CD4-positive, CD25-positive, alpha-beta regulatory T cell (primary cell): ENCODE measurements at regions not wholly inside any gene's neighbourhood (a gene's known extent, or its start where the extent isn't known, plus 50 kb on each side); places are given as distances from the start of the nearest gene placed in this dataset.

ENCODE experiments used
- ATAC-seq, 2 donors: fragments of 150-1000 bp; cut with Tn5 transposase; one replicate each; pipeline ENCODE4 v1.10.0; 2021; ENCODE audit warnings: low read depth in 2 of 2, moderate number of reproducible peaks in 2 of 2, moderate library complexity in 1 of 2
- DNase-seq, 3 donors: peaks; one replicate each; pipeline versions ENCODE4 v3.0.0 to v3.0.0-alpha.2; 2012 to 2022; ENCODE audit warnings: mixed read lengths in 1 of 3
- H3K27ac ChIP-seq: one replicate; pipeline ENCODE4 v1.7.0; 2013; ENCODE audit warnings: mild to moderate bottlenecking, low read length; ENCODE audit not compliant: insufficient read depth, poor library complexity, severe bottlenecking
- H3K27me3 ChIP-seq: one replicate; pipeline ENCODE4 v1.7.0; 2013; ENCODE audit warnings: low read length; ENCODE audit not compliant: control insufficient read depth, insufficient read depth
- H3K36me3 ChIP-seq: one replicate; pipeline ENCODE4 v1.7.0; 2013; ENCODE audit warnings: mild to moderate bottlenecking, low read length, moderate library complexity; ENCODE audit not compliant: control insufficient read depth, insufficient read depth
- H3K4me1 ChIP-seq: 2 replicates; pipeline ENCODE4 v1.7.0; 2013; ENCODE audit warnings: mild to moderate bottlenecking, low read length; ENCODE audit not compliant: insufficient read depth, control insufficient read depth, poor library complexity, severe bottlenecking
- H3K4me3 ChIP-seq: one replicate; pipeline ENCODE4 v1.7.0; 2013; ENCODE audit warnings: low read depth, mild to moderate bottlenecking, low read length, moderate library complexity
- H3K9me3 ChIP-seq, 2 experiments: 1 replicate in 1 of 2; 2 replicates in 1 of 2; pipeline ENCODE4 v1.7.0; 2013; ENCODE audit warnings: low read length in 2 of 2, mild to moderate bottlenecking in 1 of 2, moderate library complexity in 1 of 2; ENCODE audit not compliant: control insufficient read depth in 2 of 2
- H3K27ac Mint-ChIP-seq, 3 donors: one replicate each; pipeline ENCODE4 v1.8.0; 2020 to 2022; ENCODE audit warnings: mild to moderate bottlenecking in 3 of 3, mixed read lengths in 3 of 3, moderate library complexity in 2 of 3
- H3K27me3 Mint-ChIP-seq: one replicate; pipeline ENCODE4 v1.8.0; 2022; ENCODE audit warnings: mild to moderate bottlenecking, mixed read lengths
- H3K36me3 Mint-ChIP-seq: one replicate; pipeline ENCODE4 v1.8.0; 2020; ENCODE audit warnings: mixed read lengths
- H3K4me1 Mint-ChIP-seq, 4 donors: one replicate each; pipeline ENCODE4 v1.8.0; 2020 to 2022; ENCODE audit warnings: mixed read lengths in 4 of 4, mild to moderate bottlenecking in 1 of 4
- H3K4me3 Mint-ChIP-seq, 4 donors: one replicate each; pipeline ENCODE4 v1.8.0; 2020 to 2022; ENCODE audit warnings: mild to moderate bottlenecking in 4 of 4, mixed read lengths in 4 of 4, moderate library complexity in 3 of 4
- H3K9me3 Mint-ChIP-seq, 7 donors: one replicate each; pipeline ENCODE4 v1.8.0; 2020 to 2022; ENCODE audit warnings: mixed read lengths in 7 of 7, mild to moderate bottlenecking in 3 of 7, moderate library complexity in 2 of 7

DNA sequence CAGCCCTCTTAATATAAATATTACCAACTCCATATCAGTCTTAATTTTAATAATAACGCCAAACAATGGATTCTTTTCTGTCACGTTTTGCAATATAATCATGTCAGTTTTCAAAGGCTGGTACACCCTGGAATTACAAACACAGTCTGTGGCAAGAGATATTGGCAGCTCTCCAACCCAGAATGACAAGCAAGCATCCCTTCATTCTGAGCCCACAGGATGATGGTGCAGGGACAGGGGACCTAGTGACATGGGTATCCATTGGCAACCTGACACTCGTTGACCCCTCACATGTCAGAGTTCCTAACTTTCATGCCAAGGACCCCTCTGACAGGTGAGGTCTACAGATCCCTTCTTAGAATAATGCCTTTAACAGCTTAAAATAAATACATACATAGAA is 154.5 kb upstream of the TSC22D2 start:
- Histone ChIP-seq H3K9me3 (no peaks in the 10 kb centered on the region), H3K36me3 (no peaks in the 10 kb centered on the region), H3K4me1 (no peaks in the 10 kb centered on the region), H3K27me3 (peaks cover 1% of the 10 kb centered on the region), H3K4me3 (no peak overlapping the region), H3K27ac (no peak overlapping the region)
- Mint-ChIP-seq H3K27me3 (peaks cover 21% of the 10 kb centered on the region), H3K4me3 (no peak overlapping the region), H3K4me1 (no peaks in the 10 kb centered on the region), H3K27ac (no peak overlapping the region), H3K36me3 (peaks cover 3% of the 10 kb centered on the region), H3K9me3 (peaks cover 0 to 2% (median 0%) of the 10 kb centered on the region in 7 donors)
- ATAC-seq (no peak), DNase-seq (no peak)

DNA sequence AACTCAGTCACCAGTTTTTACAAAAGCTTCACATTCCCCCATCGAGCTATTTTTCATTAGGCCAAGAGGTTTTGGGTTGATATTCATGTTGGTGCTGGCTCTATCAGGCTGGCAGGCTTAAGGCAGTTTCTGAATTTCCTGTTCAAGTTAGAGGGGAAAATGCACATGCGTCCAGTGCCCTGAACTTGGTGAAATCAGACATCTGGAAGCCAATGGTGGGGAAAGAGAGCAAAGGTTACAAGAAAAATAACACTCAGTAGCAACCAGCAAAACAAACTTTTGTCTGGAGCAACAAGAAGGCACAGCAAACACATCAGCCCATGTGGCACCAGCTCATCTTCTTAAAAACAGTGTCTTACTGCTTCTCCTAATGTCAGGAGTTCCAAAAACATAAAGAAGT is 155.6 kb upstream of the TSC22D2 start:
- H3K4me3 Mint-ChIP-seq, result no peak overlapping the region
- Histone ChIP-seq H3K36me3 (no peaks in the 10 kb centered on the region), H3K27me3 (peaks cover 3% of the 10 kb centered on the region), H3K4me3 (no peak overlapping the region), H3K4me1 (no peaks in the 10 kb centered on the region), H3K27ac (no peak overlapping the region), H3K9me3 (no peaks in the 10 kb centered on the region)
- H3K27me3 Mint-ChIP-seq, result peaks cover 21% of the 10 kb centered on the region
- H3K9me3 Mint-ChIP-seq, result peaks cover 0 to 2% (median 0%) of the 10 kb centered on the region in 7 donors
- H3K4me1 Mint-ChIP-seq, result no peaks in the 10 kb centered on the region
- DNase-seq (no peak), ATAC-seq (no peak)
- H3K27ac Mint-ChIP-seq, result no peak overlapping the region
- peaks cover 3% of the 10 kb centered on the region for H3K36me3 Mint-ChIP-seq

GRCh38 chr3:150251187-150252062 is 156.7 kb upstream of the TSC22D2 start:
- Histone ChIP-seq H3K4me1 (no peaks in the 10 kb centered on the region), H3K9me3 (no peaks in the 10 kb centered on the region), H3K27me3 (peaks cover 3% of the 10 kb centered on the region), H3K27ac (no peak overlapping the region), H3K36me3 (no peaks in the 10 kb centered on the region), H3K4me3 (no peak overlapping the region)
- Mint-ChIP-seq H3K36me3 (no peaks in the 10 kb centered on the region), H3K27ac (no peak overlapping the region), H3K27me3 (peaks cover 23% of the 10 kb centered on the region), H3K9me3 (peaks cover 0 to 2% (median 0%) of the 10 kb centered on the region in 7 donors), H3K4me3 (no peak overlapping the region), H3K4me1 (no peaks in the 10 kb centered on the region)
- DNase-seq (no peak), ATAC-seq (no peak)

- Mint-ChIP-seq H3K36me3 (no peaks in the 10 kb centered on the region), H3K4me1 (no peaks in the 10 kb centered on the region), H3K27me3 (peaks cover 29% of the 10 kb centered on the region), H3K27ac (no peak overlapping the region), H3K4me3 (no peak overlapping the region), H3K9me3 (no peaks in the 10 kb centered on the region)
- H3K9me3 ChIP-seq, result no peaks in the 10 kb centered on the region
- H3K4me3 ChIP-seq, result no peak overlapping the region
- no peaks in the 10 kb centered on the region for H3K36me3 ChIP-seq
- H3K27me3 ChIP-seq, result peaks cover 3% of the 10 kb centered on the region
- no peak for DNase-seq
- no peaks in the 10 kb centered on the region for H3K4me1 ChIP-seq
- H3K27ac ChIP-seq, result no peak overlapping the region
- no peak for ATAC-seq
These were observed 158.2 kb upstream of the TSC22D2 start for GRCh38 chr3:150249779-150250470.

DNA sequence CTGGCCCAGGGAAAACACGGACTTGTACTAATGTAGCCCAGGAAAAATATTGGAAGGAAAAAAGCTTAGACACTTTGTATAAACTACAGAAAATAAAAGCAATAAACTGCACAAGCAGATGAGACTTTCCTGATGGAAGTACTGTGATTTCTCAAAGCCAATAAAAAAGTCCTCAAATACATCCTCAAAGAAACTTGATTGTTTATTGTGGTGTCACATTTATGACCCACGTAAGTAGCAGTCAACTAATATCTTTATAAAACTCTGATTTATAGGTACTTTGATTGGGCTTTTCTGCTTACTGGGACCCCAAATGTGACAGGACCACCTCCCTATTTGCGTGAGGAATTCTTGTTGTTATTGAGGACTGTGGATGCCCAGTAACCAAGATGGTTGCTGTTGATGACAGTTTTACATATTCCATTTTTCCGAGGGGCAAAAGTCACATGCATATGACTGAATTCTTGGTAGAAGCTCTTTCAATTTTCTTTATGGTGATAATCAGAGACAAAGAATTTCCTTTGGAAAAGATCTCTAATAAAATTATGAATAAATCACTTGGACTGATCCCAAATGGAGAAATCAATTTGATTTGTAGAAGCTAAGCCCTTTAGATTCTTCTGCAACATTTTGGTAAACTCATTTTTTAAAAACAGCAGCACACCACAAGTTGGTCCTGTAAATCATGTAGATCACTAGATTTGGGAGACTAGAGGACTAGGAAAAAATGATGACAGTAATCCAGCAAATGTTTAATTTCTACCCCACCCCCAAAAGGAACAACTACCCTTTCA is 159.0 kb upstream of the TSC22D2 start:
- H3K4me3 ChIP-seq, result no peak overlapping the region
- ATAC-seq, result no peak

GRCh38 chr3:150248116-150248887 is 159.8 kb upstream of the TSC22D2 start:
- H3K36me3 ChIP-seq, result no peaks in the 10 kb centered on the region
- no peak overlapping the region for H3K27ac ChIP-seq
- no peaks in the 10 kb centered on the region for H3K36me3 Mint-ChIP-seq
- no peaks in the 10 kb centered on the region for H3K4me1 Mint-ChIP-seq
- no peak overlapping the region for H3K4me3 Mint-ChIP-seq
- no peak overlapping the region for H3K27ac Mint-ChIP-seq
- peaks cover 5% of the 10 kb centered on the region for H3K27me3 ChIP-seq
- DNase-seq (no peak), ATAC-seq (no peak)
- no peak overlapping the region for H3K4me3 ChIP-seq
- no peaks in the 10 kb centered on the region for H3K4me1 ChIP-seq
- H3K9me3 ChIP-seq, result no peaks in the 10 kb centered on the region
- H3K27me3 Mint-ChIP-seq, result peaks cover 29% of the 10 kb centered on the region
- no peaks in the 10 kb centered on the region for H3K9me3 Mint-ChIP-seq

More for the DNA sequence above, 159.0 kb upstream of the TSC22D2 start:
- no peaks in the 10 kb centered on the region for H3K9me3 Mint-ChIP-seq
- no peak overlapping the region for H3K4me3 Mint-ChIP-seq
- H3K27ac Mint-ChIP-seq, result no peak overlapping the region
- no peaks in the 10 kb centered on the region for H3K36me3 Mint-ChIP-seq
- peaks cover 5% of the 10 kb centered on the region for H3K27me3 ChIP-seq
- no peaks in the 10 kb centered on the region for H3K4me1 ChIP-seq
- no peaks in the 10 kb centered on the region for H3K9me3 ChIP-seq
- no peak for DNase-seq
- H3K4me1 Mint-ChIP-seq, result no peaks in the 10 kb centered on the region
- H3K27ac ChIP-seq, result no peak overlapping the region
- no peaks in the 10 kb centered on the region for H3K36me3 ChIP-seq
- peaks cover 29% of the 10 kb centered on the region for H3K27me3 Mint-ChIP-seq

GRCh38 chr3:150247441-150247840 is 160.7 kb upstream of the TSC22D2 start:
- H3K27me3 Mint-ChIP-seq, result peaks cover 26% of the 10 kb centered on the region
- H3K4me3 ChIP-seq, result no peak overlapping the region
- H3K4me1 ChIP-seq, result no peaks in the 10 kb centered on the region
- H3K4me1 Mint-ChIP-seq, result no peaks in the 10 kb centered on the region
- H3K4me3 Mint-ChIP-seq, result no peak overlapping the region
- no peaks in the 10 kb centered on the region for H3K36me3 ChIP-seq
- H3K27me3 ChIP-seq, result peaks cover 12% of the 10 kb centered on the region
- H3K9me3 Mint-ChIP-seq, result no peaks in the 10 kb centered on the region
- ATAC-seq, result no peak
- no peak overlapping the region for H3K27ac ChIP-seq
- no peaks in the 10 kb centered on the region for H3K9me3 ChIP-seq
- no peak overlapping the region for H3K27ac Mint-ChIP-seq
- no peak for DNase-seq
- H3K36me3 Mint-ChIP-seq, result no peaks in the 10 kb centered on the region
